ENCODE measurements at regions not wholly inside any gene's neighbourhood (a gene's known extent, or its start where the extent isn't known, plus 50 kb on each side); places are given as distances from the start of the nearest gene placed in this dataset.
"Not testable (repeated sequence)": the region's sequence is repeated elsewhere in the genome, so short reads cannot be mapped to it uniquely, and the experiment has no call there.

DNA sequence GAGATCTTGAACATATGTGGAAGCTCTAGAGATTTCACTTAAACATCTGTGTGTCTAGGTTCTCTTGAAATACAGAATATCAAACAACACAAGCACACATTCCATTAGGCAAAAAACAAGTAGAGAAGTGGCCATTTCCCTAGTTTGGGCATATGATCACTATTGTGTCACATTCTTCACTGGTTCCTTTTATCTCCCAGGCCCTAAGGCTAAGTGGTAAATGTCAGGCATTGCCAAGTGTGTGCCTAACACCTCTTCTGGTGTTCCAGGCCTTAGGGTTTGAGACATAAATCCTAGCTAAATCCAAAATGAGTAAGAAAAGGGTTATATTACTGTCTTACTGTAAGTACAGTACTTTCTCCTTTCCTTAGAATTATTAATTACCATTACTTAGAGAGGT lies 880.1 kb downstream of the PDCD6IP start:
- Histone ChIP-seq H3K27ac (ENCODE audit: control insufficient read depth, insufficient read depth) (no peak overlapping the region), H4K20me1 (ENCODE audit: control insufficient read depth, insufficient read depth) (no peaks in the 10 kb centered on the region), H2AFZ (ENCODE audit: control insufficient read depth, low read depth, low read length) (no peak overlapping the region), H3K36me3 (ENCODE audit: control insufficient read depth in 2 of 2, insufficient read depth in 2 of 2, low read length in 1 of 2) (no peaks in the 10 kb centered on the region), H3K4me2 (ENCODE audit: control insufficient read depth, insufficient read depth) (no peak overlapping the region), H3K9me3 (replicated peaks; ENCODE audit: control insufficient read depth, insufficient read depth, low read length) (no peaks in the 10 kb centered on the region), H3K79me2 (ENCODE audit: control insufficient read depth, insufficient read depth, low read length) (no peaks in the 10 kb centered on the region), H3K9ac (ENCODE audit: control insufficient read depth, insufficient read depth, low read length) (no peak overlapping the region), H3K4me1 (ENCODE audit: control insufficient read depth, insufficient read depth, low read length) (no peaks in the 10 kb centered on the region), H3K4me3 (no peak overlapping the region), H3K27me3 (replicated peaks in 1 of 2; ENCODE audit: control insufficient read depth in 2 of 2, insufficient read depth in 2 of 2, low read length in 1 of 2) (no peaks in the 10 kb centered on the region)
- ChIA-PET RAD21 (ENCODE audit: unreplicated experiment) (no interaction called here), SMC1A (ENCODE audit: uncharacterized antibody, unreplicated experiment) (no interaction called here), POLR2A (no interaction called here), CTCF (no interaction called here)
- FAIRE-seq (no peak), ATAC-seq (no peak), DNase-seq (ENCODE audit: low read depth, low spot score) (no peak)
- no peak for TF ChIP-seq ZZZ3 (IDR thresholded peaks at IDR 0.05; ENCODE audit: control insufficient read depth, insufficient read length, low read depth)
- no peak for TF ChIP-seq CHD4 (IDR thresholded peaks at IDR 0.05)
- intact Hi-C loops (cut with micrococcal nuclease; ENCODE audit: unreplicated experiment) (no loop called here), in situ Hi-C loops (cut with MboI) (loop anchor here (25.0 kb wide), 1 partner anchor 691 kb away; no protein-coding TSS in a partner anchor)
- BruUV-seq (replicated peaks): no TSS peak

DNA sequence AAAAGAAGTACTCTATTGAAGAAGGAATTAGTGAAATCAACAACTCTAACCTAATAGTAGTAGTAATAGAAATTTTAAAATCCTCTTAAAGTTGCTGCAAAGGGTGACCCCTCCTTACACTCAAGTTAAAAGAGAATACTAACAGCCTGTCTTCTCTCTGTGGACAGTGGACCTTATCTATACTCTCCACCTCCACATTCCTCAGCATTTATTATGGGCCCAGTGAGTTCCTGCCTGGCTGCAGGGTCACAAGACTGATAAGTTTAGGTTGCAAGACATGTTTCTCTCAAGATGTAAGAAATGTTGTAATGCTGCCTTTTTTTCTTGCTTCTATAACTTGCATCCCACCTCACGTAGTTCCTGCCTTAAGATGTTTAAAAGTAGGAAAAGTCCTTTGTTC lies 880.6 kb downstream of the PDCD6IP start:
- in situ Hi-C loops (cut with MboI): loop anchor here (25.0 kb wide), 1 partner anchor 692 kb away; no protein-coding TSS in a partner anchor
- SMC1A ChIA-PET (ENCODE audit: uncharacterized antibody, unreplicated experiment); H3K79me2 ChIP-seq (ENCODE audit: control insufficient read depth, insufficient read depth, low read length); H3K4me2 ChIP-seq (ENCODE audit: control insufficient read depth, insufficient read depth); RAD21 ChIA-PET (ENCODE audit: unreplicated experiment); H3K27ac ChIP-seq (ENCODE audit: control insufficient read depth, insufficient read depth); H3K9ac ChIP-seq (ENCODE audit: control insufficient read depth, insufficient read depth, low read length); intact Hi-C loops (cut with micrococcal nuclease; ENCODE audit: unreplicated experiment); H4K20me1 ChIP-seq (ENCODE audit: control insufficient read depth, insufficient read depth); H2AFZ ChIP-seq (ENCODE audit: control insufficient read depth, low read depth, low read length); POLR2A ChIA-PET; H3K4me3 ChIP-seq; FAIRE-seq; H3K36me3 ChIP-seq (ENCODE audit: control insufficient read depth in 2 of 2, insufficient read depth in 2 of 2, low read length in 1 of 2); ATAC-seq; CTCF ChIA-PET; H3K27me3 ChIP-seq (replicated peaks in 1 of 2; ENCODE audit: control insufficient read depth in 2 of 2, insufficient read depth in 2 of 2, low read length in 1 of 2); H3K4me1 ChIP-seq (ENCODE audit: control insufficient read depth, insufficient read depth, low read length); H3K9me3 ChIP-seq (replicated peaks; ENCODE audit: control insufficient read depth, insufficient read depth, low read length); BruUV-seq (replicated peaks); DNase-seq (ENCODE audit: low read depth, low spot score): not testable (repeated sequence)
- 0% methylated on average over 1 of the region's 1 CpG for WGBS (ENCODE audit: insufficient coverage, insufficient replicate concordance, low lambda C conversion rate, missing lambda C conversion rate)
